MM.1S (cell line): ENCODE measurements at regions not wholly inside any gene's neighbourhood (a gene's known extent, or its start where the extent isn't known, plus 50 kb on each side); places are given as distances from the start of the nearest gene placed in this dataset.

Experiments used
- EZH2phosphoT487 ChIP-seq: fragments of 300-600 bp; sonication (generic); IDR thresholded peaks from 2 replicates; pipeline ENCODE4 v1.6.1; 2018; ENCODE audit warnings: antibody characterized with exemption, low read length
- TF ChIP-seq, protein P1 (sequence below): fragments of 300-600 bp; sonication (generic); IDR thresholded peaks from 2 replicates; pipeline ENCODE4 v1.5.1; 2016; ENCODE audit warnings: antibody characterized with exemption, low read length, mixed read lengths

DNA sequence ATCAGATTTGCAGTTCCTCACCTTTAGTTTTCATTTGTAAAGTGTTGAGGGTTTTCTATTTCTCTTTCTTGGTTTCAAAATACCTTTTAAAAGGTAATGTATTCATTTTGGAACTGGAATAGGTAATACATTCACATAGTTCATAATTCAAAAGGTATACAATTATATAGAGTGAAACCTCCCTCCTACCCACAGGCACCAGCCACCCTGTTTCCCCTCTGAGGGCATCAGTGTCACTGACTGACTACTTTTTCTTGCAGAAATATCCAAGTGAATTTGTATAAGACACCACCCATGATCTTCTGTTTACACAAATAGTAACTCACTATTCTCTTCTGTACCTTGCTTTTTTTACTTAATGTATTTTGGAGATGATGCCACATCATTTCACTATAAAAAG, 139.6 kb upstream of the EGLN3 start:
- TF ChIP-seq, protein P1, sequence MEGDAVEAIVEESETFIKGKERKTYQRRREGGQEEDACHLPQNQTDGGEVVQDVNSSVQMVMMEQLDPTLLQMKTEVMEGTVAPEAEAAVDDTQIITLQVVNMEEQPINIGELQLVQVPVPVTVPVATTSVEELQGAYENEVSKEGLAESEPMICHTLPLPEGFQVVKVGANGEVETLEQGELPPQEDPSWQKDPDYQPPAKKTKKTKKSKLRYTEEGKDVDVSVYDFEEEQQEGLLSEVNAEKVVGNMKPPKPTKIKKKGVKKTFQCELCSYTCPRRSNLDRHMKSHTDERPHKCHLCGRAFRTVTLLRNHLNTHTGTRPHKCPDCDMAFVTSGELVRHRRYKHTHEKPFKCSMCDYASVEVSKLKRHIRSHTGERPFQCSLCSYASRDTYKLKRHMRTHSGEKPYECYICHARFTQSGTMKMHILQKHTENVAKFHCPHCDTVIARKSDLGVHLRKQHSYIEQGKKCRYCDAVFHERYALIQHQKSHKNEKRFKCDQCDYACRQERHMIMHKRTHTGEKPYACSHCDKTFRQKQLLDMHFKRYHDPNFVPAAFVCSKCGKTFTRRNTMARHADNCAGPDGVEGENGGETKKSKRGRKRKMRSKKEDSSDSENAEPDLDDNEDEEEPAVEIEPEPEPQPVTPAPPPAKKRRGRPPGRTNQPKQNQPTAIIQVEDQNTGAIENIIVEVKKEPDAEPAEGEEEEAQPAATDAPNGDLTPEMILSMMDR = no peak
- TF ChIP-seq EZH2phosphoT487 = no peak
